ENCODE measurements at regions not wholly inside any gene's neighbourhood (a gene's known extent, or its start where the extent isn't known, plus 50 kb on each side); places are given as distances from the start of the nearest gene placed in this dataset.
"Not testable (repeated sequence)": the region's sequence is repeated elsewhere in the genome, so short reads cannot be mapped to it uniquely, and the experiment has no call there.

DNA sequence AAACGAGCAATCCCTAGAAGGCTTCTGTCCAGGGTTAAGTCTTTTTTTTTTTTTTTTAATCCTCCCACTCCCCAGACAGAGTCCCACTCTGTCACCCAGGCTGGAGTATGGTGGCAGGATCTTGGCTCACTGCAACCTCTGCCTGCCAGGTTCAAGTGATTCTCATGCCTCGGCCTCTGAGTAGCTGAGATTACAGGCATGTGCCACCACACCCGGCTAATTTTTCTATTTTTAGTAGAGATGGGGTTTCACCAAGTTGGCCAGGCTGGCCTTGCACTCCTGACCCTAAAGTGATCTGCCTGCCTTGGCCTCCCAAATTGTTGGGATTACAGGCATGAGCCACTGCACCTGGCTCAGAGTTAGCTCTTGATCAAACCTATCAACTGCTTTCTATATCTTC lies 67.1 kb upstream of the PTPRG start:
- not testable (repeated sequence) for TF ChIP-seq ZNF274 (IDR thresholded peaks at IDR 0.05; ENCODE audit: low read depth, low read length); SUZ12 (IDR thresholded peaks at IDR 0.05; ENCODE audit: extremely low read depth, insufficient read depth, insufficient read length)
